ENCODE measurements at regions not wholly inside any gene's neighbourhood (a gene's known extent, or its start where the extent isn't known, plus 50 kb on each side); places are given as distances from the start of the nearest gene placed in this dataset.
A peak's percentile ranks its signal among the peaks of the same experiment; 100 is the strongest.

DNA sequence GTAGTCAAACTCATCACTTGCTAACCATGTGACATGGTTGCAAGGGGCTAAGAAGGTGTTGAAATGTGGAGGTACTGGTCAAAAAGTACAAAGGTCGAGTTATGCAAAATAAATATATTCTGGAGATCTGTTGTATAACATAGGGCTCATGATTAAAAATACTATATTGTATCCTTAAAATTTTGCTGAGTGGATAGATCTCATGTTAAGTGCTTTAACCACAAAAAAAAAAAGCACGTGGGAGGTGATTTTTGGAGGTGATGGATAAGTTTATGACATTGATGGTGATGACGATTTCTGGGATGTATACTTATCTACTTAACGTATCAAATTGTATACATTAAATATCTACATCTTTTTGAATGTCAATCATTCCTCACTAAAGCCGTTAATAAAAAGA is 96.2 kb upstream of the PAPPA start:
- no peak for DNase-seq (ENCODE audit: low read depth)
- no peak overlapping the region for H3K4me3 ChIP-seq (ENCODE audit: low read depth, low read length)

DNA sequence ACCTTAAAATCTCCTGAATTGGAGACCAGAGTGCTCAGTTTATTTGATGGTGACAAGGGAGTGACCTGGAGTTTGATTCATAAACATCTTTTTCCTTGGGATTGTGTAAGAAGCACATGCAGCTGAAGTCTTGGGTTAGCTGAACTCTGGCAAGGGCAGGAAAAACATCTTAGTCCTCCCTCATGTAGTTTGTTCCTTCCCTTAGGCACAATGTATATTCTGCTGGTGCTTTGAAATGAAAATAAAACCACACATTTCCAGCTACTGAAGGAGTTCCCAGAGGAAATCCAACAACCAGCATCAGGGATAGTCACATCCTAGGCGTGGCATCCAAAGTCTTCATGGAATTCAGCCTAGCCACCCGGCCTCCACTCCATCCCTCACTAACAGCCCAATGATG is 95.2 kb upstream of the PAPPA start:
- no peak overlapping the region for H3K4me3 ChIP-seq (ENCODE audit: low read depth, low read length)
- no peak for DNase-seq (ENCODE audit: low read depth)

DNA sequence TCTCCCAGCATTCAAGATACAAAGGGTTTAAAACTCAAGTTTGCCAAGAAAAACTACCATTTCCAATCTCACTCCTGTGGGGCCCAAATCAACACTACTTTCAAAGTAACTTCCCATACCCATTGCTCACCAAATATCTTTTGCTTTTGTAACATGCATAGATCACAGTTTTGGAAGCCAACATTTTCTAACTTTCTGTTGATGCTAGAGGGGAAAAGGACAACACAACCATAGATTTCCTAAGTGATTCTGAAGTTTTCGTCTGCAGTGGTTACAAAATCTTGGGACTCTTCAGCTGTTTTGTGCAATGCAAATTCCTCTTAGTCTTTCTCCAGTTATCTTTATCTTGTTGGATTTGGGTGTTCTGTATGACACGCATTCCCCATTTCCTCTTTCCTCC is 94.1 kb upstream of the PAPPA start:
- peak; percentile 58 for DNase-seq (ENCODE audit: low read depth)

DNA sequence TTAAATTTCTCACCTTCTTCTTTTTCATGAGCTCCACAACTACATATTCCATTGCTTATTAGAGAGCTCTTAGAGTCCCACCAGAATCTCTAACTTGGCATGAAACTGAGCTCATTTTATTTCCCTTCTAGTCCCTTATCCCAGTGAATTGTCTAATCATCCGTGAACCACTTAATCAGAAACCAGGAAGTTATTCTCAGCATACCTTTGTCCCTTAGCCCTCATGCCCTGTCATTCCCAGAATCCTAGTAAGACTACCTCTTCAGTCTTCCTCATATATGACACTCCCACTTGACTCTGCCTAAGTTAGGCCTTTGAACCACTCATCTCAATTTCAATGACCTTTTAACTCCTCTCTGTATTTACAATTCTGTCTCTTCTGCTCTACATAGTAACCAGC is 93.0 kb upstream of the PAPPA start:
- DNase-seq (ENCODE audit: low read depth): no peak
- H3K4me3 ChIP-seq (ENCODE audit: low read depth, low read length): no peak overlapping the region

More for the DNA sequence above, 94.1 kb upstream of the PAPPA start:
- no peak overlapping the region for H3K4me3 ChIP-seq (ENCODE audit: low read depth, low read length)

DNA sequence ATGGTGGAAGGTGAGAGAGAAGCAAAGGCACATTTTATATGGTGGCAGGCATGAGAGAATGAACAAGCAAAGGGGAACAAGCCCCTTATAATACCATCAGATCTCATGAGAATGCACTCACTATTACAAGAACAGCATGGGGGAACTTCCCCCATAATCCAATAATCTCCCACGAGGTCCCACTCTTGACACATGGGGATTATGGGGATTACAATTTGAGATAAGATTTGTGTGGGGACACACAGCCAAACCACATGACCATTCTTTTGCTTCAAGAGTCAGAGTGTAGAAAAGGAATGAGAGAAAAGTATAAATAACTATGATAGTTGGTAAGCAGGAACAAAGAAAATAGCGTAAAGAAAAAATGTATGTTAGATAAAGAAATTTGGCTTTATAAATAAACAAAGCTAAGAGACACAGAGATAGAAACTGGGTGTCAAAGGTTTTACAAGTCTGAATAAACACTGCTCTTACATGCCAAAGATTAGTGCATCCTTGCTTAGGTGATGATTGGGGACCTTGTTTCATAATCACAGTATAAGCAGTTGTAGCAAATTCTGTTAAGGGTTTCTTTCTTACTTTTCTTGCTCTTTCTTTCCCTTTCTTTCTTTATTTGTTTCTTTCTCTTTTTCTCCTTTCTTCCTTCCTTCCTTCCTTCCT is 91.9 kb upstream of the PAPPA start:
- no peak overlapping the region for H3K4me3 ChIP-seq (ENCODE audit: low read depth, low read length)
- DNase-seq (ENCODE audit: low read depth): no peak

DNA sequence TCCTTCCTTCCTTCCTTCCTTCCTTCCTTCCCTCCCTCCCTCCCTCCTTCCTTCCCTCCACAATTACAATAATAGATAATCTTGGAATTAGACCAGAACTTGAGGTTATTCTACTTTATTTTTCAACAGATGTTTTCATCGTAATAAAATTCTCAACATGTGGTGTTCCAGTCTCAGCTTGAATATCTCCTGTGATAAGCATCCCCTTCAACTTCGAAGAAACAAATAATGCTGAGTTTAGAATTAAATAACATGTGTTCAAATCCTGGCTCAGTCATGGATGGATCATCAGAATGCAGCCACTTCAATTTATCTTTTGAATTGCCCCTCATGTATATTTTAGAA is 91.4 kb upstream of the PAPPA start:
- H3K4me3 ChIP-seq (ENCODE audit: low read depth, low read length): no peak overlapping the region
- DNase-seq (ENCODE audit: low read depth): no peak

DNA sequence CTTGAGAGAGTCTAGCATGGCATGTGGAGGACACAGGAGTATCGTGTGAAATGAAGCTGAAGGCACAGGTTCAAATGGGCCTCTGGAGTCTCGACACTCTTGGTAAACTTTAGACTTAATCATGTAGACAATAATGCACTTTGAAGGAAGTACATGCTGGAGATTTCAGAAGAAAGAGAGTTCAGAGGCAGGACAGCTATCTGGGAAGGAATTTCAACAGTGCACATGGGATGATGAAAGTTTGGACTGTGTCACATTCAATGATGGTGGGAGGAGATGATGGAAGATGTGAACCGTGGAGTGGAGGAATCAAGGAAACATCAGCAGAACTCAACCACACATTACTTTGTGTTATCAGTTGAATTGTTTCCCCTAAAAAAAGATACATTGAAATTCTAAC is 88.6 kb upstream of the PAPPA start:
- DNase-seq (ENCODE audit: low read depth): no peak

DNA sequence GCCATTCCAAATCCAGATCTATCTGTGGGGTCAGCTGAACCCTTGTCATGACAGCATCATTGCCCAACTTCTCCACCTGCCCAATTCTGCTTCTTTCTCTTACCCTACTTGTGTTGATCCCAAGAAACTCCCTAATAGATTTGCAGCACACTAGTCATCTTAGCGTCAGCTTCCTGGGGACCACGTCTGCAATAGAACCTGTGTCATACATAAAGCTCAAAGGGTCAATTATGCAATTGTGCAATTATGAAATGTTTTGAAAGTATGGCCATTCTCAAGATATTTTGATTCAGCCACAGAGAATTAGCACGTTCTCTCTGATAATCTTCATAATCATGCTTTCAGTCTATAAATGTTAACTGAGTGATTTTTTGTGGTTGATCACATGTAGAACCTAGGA is 87.4 kb upstream of the PAPPA start:
- H3K4me3 ChIP-seq (ENCODE audit: low read depth, low read length): no peak overlapping the region
- DNase-seq (ENCODE audit: low read depth): no peak

More for the DNA sequence above, 88.6 kb upstream of the PAPPA start:
- no peak overlapping the region for H3K4me3 ChIP-seq (ENCODE audit: low read depth, low read length)

DNA sequence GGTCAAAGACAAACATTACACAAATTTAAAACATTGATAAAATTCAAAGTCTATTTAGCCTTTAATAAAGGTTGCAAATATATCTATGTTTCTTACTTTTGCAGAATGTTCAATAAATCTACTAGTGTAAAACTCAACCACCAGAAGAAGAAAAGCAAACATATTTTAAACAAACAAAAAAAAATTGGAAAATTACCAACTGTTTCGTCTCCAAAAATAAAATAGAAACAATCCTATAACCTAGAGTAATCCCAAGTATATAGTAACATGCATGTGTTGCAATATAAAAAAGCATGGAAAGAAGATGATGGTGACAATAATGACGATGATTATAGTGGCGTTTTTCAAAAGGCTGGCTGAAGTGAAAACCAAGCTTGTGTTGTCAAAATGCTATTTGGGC is 86.0 kb upstream of the PAPPA start:
- DNase-seq (ENCODE audit: low read depth): no peak
- no peak overlapping the region for H3K4me3 ChIP-seq (ENCODE audit: low read depth, low read length)

DNA sequence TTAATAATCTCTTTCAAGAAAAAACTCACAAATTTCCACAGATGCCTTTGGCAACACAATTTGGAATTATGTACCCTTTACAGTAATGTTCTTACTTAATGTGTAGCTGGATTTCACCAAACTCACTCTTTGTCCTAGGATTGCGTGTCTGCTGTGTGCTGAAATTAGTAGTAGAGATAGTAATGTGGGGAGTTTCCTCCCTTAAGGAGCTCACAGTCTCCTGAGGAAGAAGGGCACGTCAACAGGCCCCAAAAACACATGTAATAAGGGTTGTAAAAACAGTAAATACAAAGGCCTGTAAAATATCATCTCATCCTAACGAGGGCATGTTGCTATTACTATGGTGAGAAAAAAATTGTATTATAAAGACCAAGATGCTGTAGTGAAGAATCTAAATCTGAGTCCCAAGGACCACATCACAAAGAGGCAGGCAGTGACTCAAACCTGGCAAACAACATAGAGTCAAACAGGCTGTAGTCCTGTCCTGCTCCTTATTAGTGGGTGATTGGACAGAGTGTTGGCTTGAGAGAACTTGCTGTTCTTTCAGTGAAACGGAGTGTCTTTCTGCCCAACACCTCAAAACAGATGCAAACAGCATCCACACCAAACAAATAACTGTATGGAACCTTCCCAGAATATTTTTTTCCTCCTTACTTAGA is 83.2 kb upstream of the PAPPA start:
- DNase-seq (ENCODE audit: low read depth): no peak
- no peak overlapping the region for H3K4me3 ChIP-seq (ENCODE audit: low read depth, low read length)

DNA sequence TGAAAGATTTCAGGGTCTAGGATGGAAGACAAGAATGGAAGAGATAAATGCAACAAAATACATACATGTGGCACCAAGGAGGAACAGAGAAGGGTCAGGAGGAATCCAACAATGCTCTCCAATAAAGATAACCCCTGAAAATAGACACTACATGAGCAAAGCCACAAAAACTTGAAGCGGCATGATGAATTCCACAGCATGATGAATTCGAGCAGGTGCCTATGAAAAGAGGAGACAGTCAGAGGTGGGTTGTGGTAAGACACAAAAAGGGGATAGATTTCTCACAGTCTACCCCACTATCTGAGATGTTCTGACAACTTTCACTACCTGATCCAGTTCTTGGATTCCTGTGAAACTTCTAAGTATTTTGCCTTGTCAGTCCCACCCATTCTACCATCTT is 81.5 kb upstream of the PAPPA start:
- DNase-seq (ENCODE audit: low read depth): no peak
- no peak overlapping the region for H3K4me3 ChIP-seq (ENCODE audit: low read depth, low read length)

DNA sequence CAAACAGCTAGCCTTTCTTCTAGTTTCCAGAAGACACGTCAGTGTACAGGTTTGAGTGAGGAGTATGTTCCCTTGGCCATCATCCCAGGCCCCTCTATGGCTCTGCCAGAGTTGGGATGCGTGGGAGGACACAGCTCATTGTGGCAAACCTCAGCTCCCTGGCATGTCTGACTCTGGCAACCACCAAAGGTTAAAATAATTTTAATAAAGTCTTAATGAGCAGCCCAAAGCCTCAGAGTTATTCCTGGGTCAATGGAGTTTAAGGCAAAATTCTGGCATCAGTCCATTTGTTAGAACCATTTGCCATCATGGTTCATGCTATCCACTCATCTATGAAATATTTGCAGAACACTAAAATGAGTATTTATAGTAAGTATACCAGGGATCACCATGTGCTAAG is 79.8 kb upstream of the PAPPA start:
- H3K4me3 ChIP-seq (ENCODE audit: low read depth, low read length): no peak overlapping the region
- DNase-seq (ENCODE audit: low read depth): peak; percentile 83

DNA sequence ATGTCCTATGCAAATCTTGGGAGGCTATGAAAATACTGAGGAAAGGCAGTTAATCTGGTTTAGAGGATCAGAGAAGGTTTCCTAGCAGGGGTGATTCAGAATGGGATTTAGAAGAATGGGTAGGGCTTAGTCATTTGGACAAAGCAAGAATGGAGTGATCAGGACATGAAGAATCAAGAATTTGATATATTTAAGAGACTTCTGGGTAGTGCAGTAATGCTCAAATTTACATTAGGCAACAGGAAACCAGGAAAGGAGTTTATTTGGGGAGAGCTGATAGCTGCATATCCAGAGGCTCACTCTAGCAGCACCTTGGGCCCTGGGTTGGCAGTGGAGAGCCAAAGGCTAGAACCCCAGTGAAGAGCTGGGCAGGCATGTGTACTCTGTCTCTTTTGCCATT is 78.9 kb upstream of the PAPPA start:
- DNase-seq (ENCODE audit: low read depth): no peak
- H3K4me3 ChIP-seq (ENCODE audit: low read depth, low read length): no peak overlapping the region

DNA sequence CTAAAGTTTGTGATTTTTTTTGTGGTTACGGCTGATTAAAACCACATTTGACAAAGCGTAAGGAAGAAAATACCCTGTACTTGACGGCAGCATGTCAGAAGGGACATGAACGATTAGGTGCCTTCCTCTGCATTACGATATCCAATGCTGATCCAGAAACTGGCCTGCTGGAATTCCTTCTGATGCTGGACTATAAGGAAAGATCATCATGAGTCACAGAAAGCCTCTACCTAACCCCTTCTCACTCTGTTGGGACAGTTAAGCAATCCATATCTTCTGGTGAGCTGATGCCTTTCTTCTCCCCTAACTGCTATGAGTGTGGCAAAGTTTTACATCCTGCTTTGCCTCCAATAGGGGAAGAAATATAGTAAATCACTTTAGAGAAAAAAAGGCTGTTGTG is 78.4 kb upstream of the PAPPA start:
- peak; percentile 89 for DNase-seq (ENCODE audit: low read depth)
- H3K4me3 ChIP-seq (ENCODE audit: low read depth, low read length): no peak overlapping the region

DNA sequence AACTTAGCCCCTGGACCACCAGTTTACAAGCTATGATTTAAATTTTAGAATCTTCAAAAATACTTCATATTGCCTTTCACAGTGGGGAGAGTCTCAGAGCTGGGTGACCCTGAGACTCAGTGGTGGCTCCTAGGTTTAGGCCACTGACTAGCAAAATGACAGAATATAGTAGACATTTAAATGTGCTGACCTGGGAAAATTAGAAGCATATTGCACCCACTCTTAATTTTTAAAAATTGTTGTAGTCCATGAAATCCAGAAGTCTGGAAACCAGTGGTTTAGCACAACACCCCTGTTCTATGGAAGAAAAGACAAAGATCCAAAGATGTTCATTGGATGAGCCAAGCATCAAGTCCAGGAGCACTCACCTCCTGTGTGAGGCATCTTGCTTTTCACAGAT is 75.0 kb upstream of the PAPPA start:
- no peak overlapping the region for H3K4me3 ChIP-seq (ENCODE audit: low read depth, low read length)

DNA sequence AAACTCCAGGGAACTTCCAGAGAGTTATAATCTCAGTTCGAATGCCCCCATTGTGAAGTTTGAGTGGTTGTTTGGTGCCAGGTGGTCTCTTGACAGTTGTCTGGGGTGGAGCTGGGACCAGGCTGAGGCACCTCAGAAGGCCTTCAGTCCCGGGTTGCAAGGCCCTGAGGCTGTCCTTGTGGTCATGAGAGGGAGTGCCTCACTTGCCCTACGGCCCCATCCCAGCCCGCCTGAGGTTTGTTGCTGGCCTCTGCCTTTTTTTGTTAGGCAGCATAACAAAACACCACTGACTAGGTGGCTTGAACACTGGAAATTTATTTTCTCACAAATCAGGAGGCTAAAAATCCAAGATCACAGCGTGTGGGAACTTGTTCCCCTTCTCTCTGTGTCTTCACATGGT is 73.0 kb upstream of the PAPPA start:
- no peak for DNase-seq (ENCODE audit: low read depth)

More for the DNA sequence above, 75.0 kb upstream of the PAPPA start:
- no peak for DNase-seq (ENCODE audit: low read depth)

DNA sequence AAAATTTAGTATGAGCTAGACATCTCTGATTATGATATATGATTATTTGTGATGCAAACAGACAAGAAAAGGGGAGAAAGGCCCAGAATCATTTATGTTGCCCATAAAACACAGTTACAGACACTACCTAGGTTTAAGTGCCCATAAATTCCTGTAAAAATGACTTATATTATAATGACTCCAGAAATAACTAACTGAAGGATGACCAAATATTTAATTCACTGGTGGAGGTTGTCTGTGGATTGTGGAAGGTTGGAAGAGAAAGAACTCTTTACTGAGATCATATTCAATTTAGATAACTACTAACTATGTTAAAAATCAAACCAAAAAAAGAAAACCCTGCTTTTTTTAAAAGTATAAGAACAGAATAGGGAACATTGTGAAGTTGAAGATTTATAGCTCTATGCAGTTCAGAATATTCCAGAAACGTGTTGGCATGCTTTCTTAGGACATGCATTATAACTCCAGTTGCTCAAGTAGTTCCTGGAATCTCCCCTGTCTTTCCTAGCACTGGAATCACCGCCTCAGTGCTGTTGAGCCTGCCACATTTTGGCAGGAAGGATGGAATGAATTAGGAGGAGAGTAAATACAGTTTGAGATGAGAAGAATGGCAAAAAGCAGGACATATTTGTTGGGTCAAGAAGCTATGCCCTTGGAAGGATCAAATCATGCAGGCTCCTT is 72.0 kb upstream of the PAPPA start:
- no peak overlapping the region for H3K4me3 ChIP-seq (ENCODE audit: low read depth, low read length)
- no peak for DNase-seq (ENCODE audit: low read depth)

More for the DNA sequence above, 73.0 kb upstream of the PAPPA start:
- H3K4me3 ChIP-seq (ENCODE audit: low read depth, low read length): no peak overlapping the region

DNA sequence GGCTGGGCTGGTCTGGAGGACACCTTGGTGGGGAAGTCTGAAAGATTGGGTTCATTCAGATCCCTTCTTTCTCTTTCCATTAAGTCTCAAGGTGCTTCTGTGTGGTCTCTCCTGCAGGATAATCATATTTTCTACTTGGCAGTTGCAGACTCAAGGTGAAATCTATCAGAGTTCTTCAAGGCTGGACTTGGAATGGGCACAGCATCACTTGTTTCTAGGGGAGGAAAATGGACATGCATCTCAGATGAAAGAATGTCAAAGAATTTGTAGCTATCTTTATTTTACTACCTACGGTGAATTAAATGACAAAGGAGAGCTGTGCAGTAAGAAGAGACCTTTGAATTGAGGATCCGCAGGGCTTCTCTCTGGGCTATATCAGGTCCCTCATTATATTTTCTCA is 69.8 kb upstream of the PAPPA start:
- no peak for DNase-seq (ENCODE audit: low read depth)
- no peak overlapping the region for H3K4me3 ChIP-seq (ENCODE audit: low read depth, low read length)

DNA sequence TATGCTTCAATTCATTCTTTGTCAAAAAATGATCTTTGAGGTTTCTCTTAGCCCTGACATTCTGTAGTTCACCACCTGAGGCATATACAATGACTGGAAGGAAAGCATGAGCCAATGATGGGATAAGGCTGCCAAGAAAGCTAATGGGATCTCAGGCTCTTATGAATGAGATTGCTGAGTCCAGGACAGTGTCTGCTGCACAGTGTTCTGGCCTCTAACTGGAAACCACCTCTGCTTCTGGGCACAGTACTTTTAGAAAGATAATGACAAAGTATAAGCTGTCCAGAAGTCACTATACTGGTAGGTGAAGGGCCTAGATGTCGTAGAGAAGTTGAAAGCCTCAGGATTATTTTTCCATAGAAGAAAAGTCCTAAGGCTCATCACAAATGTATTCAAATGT is 69.1 kb upstream of the PAPPA start:
- no peak for DNase-seq (ENCODE audit: low read depth)
- H3K4me3 ChIP-seq (ENCODE audit: low read depth, low read length): no peak overlapping the region

DNA sequence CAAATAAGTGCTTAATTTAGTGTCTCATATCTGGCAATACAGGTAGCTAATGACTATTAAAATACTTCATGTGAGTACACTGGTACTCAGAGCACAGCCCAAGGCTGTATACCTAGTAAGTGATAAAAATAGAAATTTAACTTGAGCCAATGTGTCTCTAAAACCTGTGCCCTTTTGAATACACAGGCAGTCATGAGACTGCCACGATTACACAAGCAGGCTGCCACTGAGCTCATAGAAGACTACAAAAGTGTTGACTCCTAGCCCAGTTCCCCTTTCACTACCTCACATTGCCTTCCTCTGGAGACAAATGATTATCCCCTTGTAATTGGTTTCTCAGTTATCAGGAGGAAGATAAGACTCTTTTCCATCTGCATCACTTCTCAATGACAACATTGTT is 66.3 kb upstream of the PAPPA start:
- peak; percentile 72 for DNase-seq (ENCODE audit: low read depth)

DNA sequence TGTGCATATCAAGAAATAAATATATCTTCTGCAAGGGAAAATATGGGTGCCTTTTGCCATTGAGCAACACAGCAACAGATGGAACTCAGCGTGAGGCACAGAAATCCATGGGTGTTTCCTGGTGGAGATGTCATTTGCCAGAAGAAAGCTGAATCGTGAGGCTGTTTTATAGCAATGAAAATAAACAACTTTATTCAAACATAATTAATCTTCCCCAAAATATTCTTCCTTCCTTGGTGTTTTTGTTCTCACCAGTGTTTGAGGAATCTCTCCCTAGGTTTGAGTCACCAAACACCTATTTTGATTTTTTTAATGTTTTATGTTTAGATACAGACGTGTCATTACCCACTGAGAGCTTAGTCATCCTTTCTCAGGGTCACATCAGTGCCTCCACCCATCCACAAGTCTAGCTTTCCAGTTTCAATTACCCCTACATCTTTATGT is 65.8 kb upstream of the PAPPA start:
- H3K4me3 ChIP-seq (ENCODE audit: low read depth, low read length): no peak overlapping the region
- peak; percentile 75 for DNase-seq (ENCODE audit: low read depth)

More for the DNA sequence above, 66.3 kb upstream of the PAPPA start:
- no peak overlapping the region for H3K4me3 ChIP-seq (ENCODE audit: low read depth, low read length)

All from skeletal muscle cell (primary cell).